ENCODE measurements at regions not wholly inside any gene's neighbourhood (a gene's known extent, or its start where the extent isn't known, plus 50 kb on each side); places are given as distances from the start of the nearest gene placed in this dataset.

DNA sequence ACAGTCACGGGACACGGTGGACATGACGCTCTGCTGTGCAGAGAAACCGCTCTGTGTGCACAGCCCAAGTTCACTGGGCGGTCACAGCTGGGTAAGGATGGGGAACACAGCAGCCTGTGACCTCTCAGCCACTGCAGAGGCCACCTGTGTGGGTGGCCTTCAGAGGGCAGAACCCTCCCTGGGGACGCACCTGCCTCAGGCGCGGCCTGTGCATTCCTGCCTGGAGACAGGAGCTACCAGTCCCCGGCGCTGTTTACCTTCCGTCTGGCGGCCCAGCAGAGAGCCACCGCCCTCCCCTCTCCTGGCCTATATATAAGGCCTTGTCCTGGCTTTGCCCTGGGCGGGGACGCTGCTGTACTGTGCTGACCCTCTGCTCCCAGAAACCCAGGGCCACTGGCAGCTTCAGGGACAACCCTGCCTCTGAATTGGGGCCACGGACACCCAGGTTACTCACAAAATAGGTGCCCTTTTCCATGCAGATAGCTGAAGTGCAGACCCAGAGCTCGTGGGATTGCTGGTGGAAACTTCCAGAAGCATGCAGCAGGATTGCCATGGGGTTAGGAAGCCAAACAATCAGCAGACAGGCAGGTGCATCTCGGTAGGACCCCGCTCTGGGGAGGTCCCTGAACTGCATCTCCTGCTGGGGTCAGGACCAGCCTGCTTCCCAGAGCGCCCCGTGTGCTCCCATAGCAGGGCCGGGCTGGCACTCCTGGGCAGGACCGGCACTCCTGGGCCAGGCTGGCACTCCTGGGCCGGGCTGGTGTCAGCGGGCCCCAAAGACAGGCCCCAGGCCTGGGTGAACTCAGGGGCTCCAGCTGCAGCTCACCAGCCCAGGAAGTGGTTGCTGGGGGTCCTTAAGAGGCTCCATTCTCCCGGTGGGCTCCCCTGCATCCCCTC, 83.6 kb downstream of the SIK1 start:
- no peak overlapping the region for H3K4me3 Mint-ChIP-seq
- no peaks in the 10 kb centered on the region for H3K36me3 Mint-ChIP-seq
- no peak for ATAC-seq

GRCh38 chr21:43342301-43342881, 84.5 kb downstream of the SIK1 start:
- no peak for ATAC-seq
- Mint-ChIP-seq H3K36me3 (no peaks in the 10 kb centered on the region), H3K4me1 (peaks cover 28% of the 10 kb centered on the region), H3K27ac (no peak overlapping the region), H3K9me3 (peaks cover 5% of the 10 kb centered on the region), H3K27me3 (peaks cover 12% of the 10 kb centered on the region), H3K4me3 (no peak overlapping the region)

More for the DNA sequence above, 83.6 kb downstream of the SIK1 start:
- Mint-ChIP-seq H3K9me3 (no peaks in the 10 kb centered on the region), H3K27ac (no peak overlapping the region), H3K4me1 (peaks cover 19% of the 10 kb centered on the region), H3K27me3 (peaks cover 12% of the 10 kb centered on the region)

GRCh38 chr21:43341378-43342161, 85.4 kb downstream of the SIK1 start:
- no peak overlapping the region for H3K27ac Mint-ChIP-seq
- H3K4me3 Mint-ChIP-seq, result no peak overlapping the region
- H3K27me3 Mint-ChIP-seq, result peaks cover 12% of the 10 kb centered on the region
- no peaks in the 10 kb centered on the region for H3K36me3 Mint-ChIP-seq
- H3K9me3 Mint-ChIP-seq, result peaks cover 13% of the 10 kb centered on the region
- ATAC-seq, result no peak
- H3K4me1 Mint-ChIP-seq, result peaks cover 30% of the 10 kb centered on the region

GRCh38 chr21:43340491-43341377, 86.2 kb downstream of the SIK1 start:
- Mint-ChIP-seq H3K27me3 (peaks cover 12% of the 10 kb centered on the region), H3K36me3 (no peaks in the 10 kb centered on the region), H3K4me1 (peaks cover 23% of the 10 kb centered on the region), H3K27ac (no peak overlapping the region), H3K9me3 (peaks cover 18% of the 10 kb centered on the region), H3K4me3 (no peak overlapping the region)
- no peak for ATAC-seq

DNA sequence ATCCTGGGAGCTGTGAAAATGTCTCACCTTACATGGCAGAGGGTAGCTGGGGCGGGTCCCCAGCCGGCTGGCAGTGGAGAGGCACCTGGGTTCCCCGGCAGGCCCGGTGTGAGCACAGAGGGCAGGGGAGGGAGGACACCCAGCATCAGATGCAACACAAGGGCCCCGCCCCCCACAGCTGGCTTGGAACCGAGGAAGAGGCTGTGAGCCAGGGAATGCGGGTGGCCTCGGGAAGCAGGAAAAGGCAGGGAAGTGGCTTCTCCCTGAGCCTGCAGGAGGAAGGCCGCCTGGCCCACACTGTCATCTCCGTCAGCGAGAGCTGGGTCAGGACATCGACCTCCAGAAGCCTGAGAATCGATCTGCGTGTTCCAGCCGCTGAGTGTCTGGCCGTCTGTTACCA, 87.3 kb downstream of the SIK1 start:
- peaks cover 12% of the 10 kb centered on the region for H3K27me3 Mint-ChIP-seq
- H3K4me3 Mint-ChIP-seq, result no peak overlapping the region
- ATAC-seq, result no peak
- peaks cover 19% of the 10 kb centered on the region for H3K9me3 Mint-ChIP-seq
- H3K27ac Mint-ChIP-seq, result peak overlapping the region; percentile 65
- peaks cover 33% of the 10 kb centered on the region for H3K4me1 Mint-ChIP-seq
- H3K36me3 Mint-ChIP-seq, result no peaks in the 10 kb centered on the region

GRCh38 chr21:43338951-43339350, 88.0 kb downstream of the SIK1 start:
- Mint-ChIP-seq H3K36me3 (no peaks in the 10 kb centered on the region), H3K27ac (peak overlapping the region; percentile 65), H3K9me3 (peaks cover 19% of the 10 kb centered on the region), H3K27me3 (peaks cover 12% of the 10 kb centered on the region), H3K4me3 (no peak overlapping the region), H3K4me1 (peaks cover 38% of the 10 kb centered on the region)
- no peak for ATAC-seq

DNA sequence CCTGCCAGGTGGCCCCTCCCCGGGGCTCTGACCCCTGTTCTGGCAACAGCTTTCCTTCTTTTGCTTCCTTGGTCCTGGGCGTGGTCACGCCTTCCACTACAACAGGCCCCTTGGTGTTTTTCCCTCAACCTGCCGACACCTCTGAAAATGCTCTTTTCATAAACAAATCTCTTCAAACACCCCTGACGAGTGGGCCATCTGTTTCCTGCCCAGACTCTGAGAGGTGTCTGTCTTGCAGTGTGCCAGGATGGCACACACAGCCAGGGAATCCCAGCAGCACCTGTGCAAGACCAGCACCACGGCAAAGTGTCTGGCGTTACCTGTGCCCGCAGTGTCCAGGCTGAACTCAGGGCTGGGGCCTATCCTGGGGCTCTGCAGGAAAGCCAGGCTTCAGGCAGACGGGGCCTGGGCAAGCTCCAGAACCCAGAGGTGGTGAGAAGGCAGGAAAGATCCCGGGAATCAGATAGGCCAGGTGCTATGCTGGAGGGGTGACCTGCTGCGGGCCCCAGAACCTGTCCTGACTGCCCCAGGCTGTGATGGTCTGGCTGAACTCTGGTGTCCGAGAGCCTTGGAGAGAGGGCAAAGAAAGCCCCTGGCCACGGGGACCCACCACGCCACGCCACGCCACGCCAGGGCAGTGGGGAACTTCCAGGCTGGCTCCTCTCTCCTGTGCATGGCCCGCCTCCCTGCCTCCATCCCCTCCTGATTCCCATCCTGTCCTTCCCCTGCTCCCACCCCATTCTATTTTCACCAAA, 88.9 kb downstream of the SIK1 start:
- peak overlapping the region; percentile 65 for H3K27ac Mint-ChIP-seq
- H3K36me3 Mint-ChIP-seq, result no peaks in the 10 kb centered on the region
- ATAC-seq, result no peak
- peaks cover 38% of the 10 kb centered on the region for H3K4me1 Mint-ChIP-seq
- H3K9me3 Mint-ChIP-seq, result peaks cover 19% of the 10 kb centered on the region
- no peak overlapping the region for H3K4me3 Mint-ChIP-seq
- peaks cover 12% of the 10 kb centered on the region for H3K27me3 Mint-ChIP-seq

- Mint-ChIP-seq H3K27me3 (peaks cover 12% of the 10 kb centered on the region), H3K27ac (no peak overlapping the region), H3K4me1 (peaks cover 38% of the 10 kb centered on the region), H3K4me3 (no peak overlapping the region), H3K36me3 (no peaks in the 10 kb centered on the region), H3K9me3 (peaks cover 19% of the 10 kb centered on the region)
- ATAC-seq, result no peak
Measured at GRCh38 chr21:43335119-43335518, 91.8 kb downstream of the SIK1 start.

- H3K9me3 Mint-ChIP-seq, result peaks cover 19% of the 10 kb centered on the region
- peaks cover 7% of the 10 kb centered on the region for H3K27me3 Mint-ChIP-seq
- no peak overlapping the region for H3K27ac Mint-ChIP-seq
- H3K4me1 Mint-ChIP-seq, result peaks cover 37% of the 10 kb centered on the region
- H3K4me3 Mint-ChIP-seq, result no peak overlapping the region
- no peak for ATAC-seq
- no peaks in the 10 kb centered on the region for H3K36me3 Mint-ChIP-seq
Measured at GRCh38 chr21:43334214-43334958, 92.5 kb downstream of the SIK1 start.

DNA sequence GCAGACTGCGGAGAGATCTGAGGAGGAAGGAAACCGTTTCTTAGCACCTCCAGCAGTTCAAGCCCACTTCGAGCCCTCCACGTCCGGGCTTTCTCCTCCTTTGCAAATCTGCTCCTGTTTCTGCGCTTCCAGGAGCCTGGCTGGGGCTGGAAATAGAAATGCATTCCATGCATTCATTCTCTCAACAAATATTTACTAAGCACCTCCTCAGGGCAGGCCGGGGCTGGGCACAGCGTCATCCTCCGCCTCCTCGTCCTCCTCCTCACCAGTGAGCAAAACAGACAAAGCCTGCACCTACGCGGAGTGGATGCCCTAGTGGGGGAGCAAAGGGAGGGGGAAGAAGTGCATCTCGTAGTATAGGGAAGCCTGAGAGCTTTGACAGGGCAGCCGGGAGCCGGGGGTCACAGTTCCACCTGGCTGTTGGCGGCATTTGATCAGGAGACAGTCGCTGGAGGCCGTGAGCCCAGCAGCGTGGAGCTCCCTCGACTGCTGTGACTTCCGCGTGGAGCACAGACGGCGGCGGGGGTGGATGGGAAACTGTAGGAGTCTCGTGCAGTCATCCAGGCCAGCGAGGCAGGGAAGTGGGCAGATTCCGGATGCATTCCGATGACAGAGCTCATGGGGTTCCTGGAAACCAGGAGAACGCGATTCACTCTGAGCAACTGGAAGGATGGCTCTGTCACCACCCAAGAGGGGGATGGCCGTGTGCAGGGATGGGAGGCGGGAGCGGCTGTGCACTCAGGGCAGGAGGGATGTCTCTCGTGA, 93.5 kb downstream of the SIK1 start:
- no peak overlapping the region for H3K27ac Mint-ChIP-seq
- no peak overlapping the region for H3K4me3 Mint-ChIP-seq
- H3K27me3 Mint-ChIP-seq, result no peaks in the 10 kb centered on the region
- peaks cover 19% of the 10 kb centered on the region for H3K9me3 Mint-ChIP-seq
- no peaks in the 10 kb centered on the region for H3K36me3 Mint-ChIP-seq
- ATAC-seq, result no peak
- H3K4me1 Mint-ChIP-seq, result peaks cover 29% of the 10 kb centered on the region

- H3K27me3 Mint-ChIP-seq, result no peaks in the 10 kb centered on the region
- no peak overlapping the region for H3K27ac Mint-ChIP-seq
- H3K4me1 Mint-ChIP-seq, result peaks cover 29% of the 10 kb centered on the region
- H3K36me3 Mint-ChIP-seq, result no peaks in the 10 kb centered on the region
- no peak for ATAC-seq
- H3K9me3 Mint-ChIP-seq, result peaks cover 19% of the 10 kb centered on the region
- H3K4me3 Mint-ChIP-seq, result no peak overlapping the region
Measured at GRCh38 chr21:43332861-43333297, 94.1 kb downstream of the SIK1 start.

- H3K9me3 Mint-ChIP-seq, result peaks cover 13% of the 10 kb centered on the region
- no peak for ATAC-seq
- H3K27ac Mint-ChIP-seq, result no peak overlapping the region
Measured at GRCh38 chr21:43331962-43332828, 94.7 kb downstream of the SIK1 start.

More at GRCh38 chr21:43331962-43332828, 94.7 kb downstream of the SIK1 start:
- Mint-ChIP-seq H3K4me1 (peaks cover 23% of the 10 kb centered on the region), H3K27me3 (no peaks in the 10 kb centered on the region), H3K36me3 (no peaks in the 10 kb centered on the region), H3K4me3 (no peak overlapping the region)

All from stimulated activated memory B cell treated with anti-CD40 and anti-IgM and Interleukin-4, amounts not matched to agents 10 μg/mL and 1 μg/mL and 100 μg/mL, for 72 hours (primary cell).